Activated T-cell treated with anti-CD3 and anti-CD28 coated beads, Interleukin-2, amount 50 U/mL, for 1 hour (primary cell): ENCODE measurements at regions not wholly inside any gene's neighbourhood (a gene's known extent, or its start where the extent isn't known, plus 50 kb on each side); places are given as distances from the start of the nearest gene placed in this dataset.

Experiments
- DNase-seq: peaks from one replicate; pipeline ENCODE4 v3.0.0-alpha.2; 2020

- no peak for DNase-seq
Observed at GRCh38 chr9:96086936-96087571, 211.6 kb downstream of the ERCC6L2 start.

- DNase-seq = no peak
Observed at GRCh38 chr9:96085491-96086143, 210.1 kb downstream of the ERCC6L2 start.

- no peak for DNase-seq
Observed at GRCh38 chr9:96084331-96084734, 208.8 kb downstream of the ERCC6L2 start.

- no peak for DNase-seq
Observed at GRCh38 chr9:96082516-96083232, 207.2 kb downstream of the ERCC6L2 start.

- DNase-seq = no peak
Observed at GRCh38 chr9:96080364-96080763, 204.9 kb downstream of the ERCC6L2 start.

- no peak for DNase-seq
Observed at GRCh38 chr9:96079779-96080178, 204.3 kb downstream of the ERCC6L2 start.

- no peak for DNase-seq
Observed at GRCh38 chr9:96078897-96079490, 203.5 kb downstream of the ERCC6L2 start.

- no peak for DNase-seq
Observed at GRCh38 chr9:96075757-96076156, 200.3 kb downstream of the ERCC6L2 start.

- DNase-seq = no peak
Observed at GRCh38 chr9:96075111-96075510, 199.6 kb downstream of the ERCC6L2 start.

GRCh38 chr9:96073531-96074480, 198.3 kb downstream of the ERCC6L2 start:
- DNase-seq = no peak

- DNase-seq = no peak
Observed at GRCh38 chr9:96072930-96073329, 197.4 kb downstream of the ERCC6L2 start.

- DNase-seq = no peak
Observed at GRCh38 chr9:96071815-96072124, 196.3 kb downstream of the ERCC6L2 start.

GRCh38 chr9:96071076-96071814, 195.8 kb downstream of the ERCC6L2 start:
- DNase-seq = no peak

GRCh38 chr9:96069629-96070220, 194.2 kb downstream of the ERCC6L2 start:
- no peak for DNase-seq

- no peak for DNase-seq
Observed at GRCh38 chr9:96068511-96068910, 193.0 kb downstream of the ERCC6L2 start.

GRCh38 chr9:96067600-96067999, 192.1 kb downstream of the ERCC6L2 start:
- DNase-seq = no peak

- no peak for DNase-seq
Observed at GRCh38 chr9:96067004-96067403, 191.5 kb downstream of the ERCC6L2 start.

GRCh38 chr9:96065482-96066251, 190.2 kb downstream of the ERCC6L2 start:
- no peak for DNase-seq

GRCh38 chr9:96064826-96065481, 189.5 kb downstream of the ERCC6L2 start:
- DNase-seq = no peak

- DNase-seq = no peak
Observed at GRCh38 chr9:96062854-96063253, 187.4 kb downstream of the ERCC6L2 start.
